GM18499 (cell line): ENCODE measurements at regions not wholly inside any gene's neighbourhood (a gene's known extent, or its start where the extent isn't known, plus 50 kb on each side); places are given as distances from the start of the nearest gene placed in this dataset.

Experiments
- ATAC-seq: cut with Tn5 transposase; IDR thresholded peaks from one replicate; pipeline ENCODE4 v1.9.1; 2021; ENCODE audit warnings: moderate number of reproducible peaks; ENCODE audit not compliant: insufficient read depth, unreplicated experiment

DNA sequence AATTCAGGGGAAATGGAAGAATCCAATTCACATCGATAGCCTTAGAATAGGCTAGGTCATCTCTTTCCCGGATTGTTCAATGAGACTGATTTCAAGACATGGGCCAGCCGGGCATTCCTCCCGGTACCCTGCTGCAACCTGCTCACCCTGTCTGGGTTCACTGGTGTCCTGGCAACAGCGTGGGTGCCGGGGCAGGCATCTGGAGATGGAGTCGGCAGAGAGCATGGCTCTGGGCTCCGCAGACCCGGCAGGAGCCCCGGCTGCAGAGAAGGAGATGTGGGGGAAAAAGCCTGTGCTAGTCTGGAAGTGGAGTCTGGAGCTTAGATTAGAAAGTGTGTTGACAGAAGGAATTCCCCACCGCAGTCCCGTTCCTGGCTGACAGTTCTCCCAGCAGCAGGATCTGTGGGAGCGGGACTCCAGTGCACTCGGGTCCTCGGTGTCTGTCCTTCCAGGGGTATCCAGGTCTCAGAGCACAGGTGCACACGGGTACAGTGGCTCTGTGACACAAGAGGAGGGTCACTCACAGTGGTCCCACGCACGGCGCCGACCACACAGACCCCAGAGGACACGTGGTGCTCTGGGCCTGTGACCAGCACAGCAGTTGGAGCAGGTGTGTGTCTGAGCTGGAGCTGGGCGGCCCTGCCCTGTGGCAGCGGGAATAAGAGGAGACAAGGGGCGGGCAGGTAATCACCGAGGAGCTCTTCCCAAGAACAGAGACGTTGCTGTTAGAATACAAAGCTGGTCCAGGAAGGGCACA, 65.7 kb upstream of the PITRM1 start:
- no peak for ATAC-seq

DNA sequence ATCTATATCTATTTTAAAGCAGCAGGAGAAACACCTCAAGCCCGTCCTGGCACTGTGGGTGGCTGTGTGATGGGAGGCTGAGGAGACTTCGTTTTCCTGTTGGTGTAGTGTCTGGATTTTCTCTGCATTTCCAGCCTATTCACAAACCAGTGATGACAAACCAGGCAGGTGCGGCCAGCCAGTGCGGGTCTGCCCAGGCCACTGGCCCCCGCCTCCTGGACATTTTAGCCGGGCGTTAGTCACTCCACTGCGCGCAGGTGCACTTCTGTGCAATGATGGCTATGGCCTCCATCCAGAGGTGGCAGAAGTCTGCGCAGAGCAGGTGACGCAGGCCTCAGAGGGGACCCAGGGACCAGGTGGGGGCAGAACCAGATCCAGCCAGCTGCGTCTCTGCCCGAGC, 64.9 kb upstream of the PITRM1 start:
- ATAC-seq = no peak

DNA sequence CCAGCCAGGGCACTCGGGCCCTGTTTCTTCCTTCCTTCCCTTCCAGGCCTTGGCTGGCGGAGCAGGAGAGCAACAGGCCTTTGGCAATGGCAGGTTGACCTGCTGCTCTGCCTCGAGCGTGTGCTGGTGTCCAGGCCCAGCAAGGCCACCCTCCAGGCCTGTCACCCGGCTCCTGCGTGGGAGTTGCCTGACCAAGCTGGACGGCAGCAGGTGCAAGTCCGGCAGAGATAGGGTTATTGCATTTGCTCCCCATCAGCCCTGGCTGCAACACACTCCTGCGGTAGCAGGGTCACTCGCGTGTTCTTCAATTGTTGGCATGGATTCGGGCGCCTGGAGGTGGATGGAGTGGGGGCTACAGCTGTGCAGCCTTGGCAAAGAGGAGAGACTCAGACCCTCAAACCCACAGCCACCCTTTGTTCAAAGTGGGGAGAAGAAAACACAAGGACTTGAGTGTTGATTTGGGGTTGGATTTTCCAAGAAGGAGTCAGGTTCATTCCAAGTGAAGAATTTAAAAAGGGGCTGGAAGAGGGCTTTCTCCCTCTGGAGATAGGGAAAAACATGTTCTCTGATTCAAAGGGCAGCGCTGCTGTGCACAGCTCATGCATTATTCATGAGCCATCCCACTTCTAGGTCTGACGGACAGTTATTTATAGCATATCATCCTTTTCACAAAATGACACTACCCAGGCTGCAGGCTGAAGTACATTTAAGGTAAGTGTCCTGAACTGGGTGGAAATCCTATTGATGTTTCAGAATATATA, 64.2 kb upstream of the PITRM1 start:
- no peak for ATAC-seq

DNA sequence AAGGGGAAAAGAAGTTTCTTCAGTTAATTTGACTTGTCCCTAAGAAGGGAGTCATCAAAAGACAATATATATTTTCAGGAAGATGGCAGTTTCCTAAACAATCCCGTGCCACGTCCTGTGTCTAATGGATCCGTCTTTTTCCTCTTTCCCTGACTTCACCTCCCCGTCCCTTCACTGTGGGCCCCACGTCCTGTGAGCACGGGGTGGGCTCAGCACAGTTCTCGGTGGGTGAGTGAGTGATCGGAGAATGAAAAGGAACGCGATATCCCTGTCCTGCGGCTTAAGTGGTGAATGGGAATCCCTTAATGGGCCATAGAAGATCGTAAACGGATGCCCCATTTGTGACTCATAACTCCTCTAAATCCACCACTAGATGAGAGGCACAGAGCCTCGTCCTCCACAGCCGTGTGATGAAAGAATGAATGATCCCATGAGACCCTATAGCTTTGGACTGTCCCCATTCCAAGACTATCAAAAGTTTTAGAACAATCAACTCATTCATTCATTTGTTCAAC, 63.5 kb upstream of the PITRM1 start:
- ATAC-seq = no peak

DNA sequence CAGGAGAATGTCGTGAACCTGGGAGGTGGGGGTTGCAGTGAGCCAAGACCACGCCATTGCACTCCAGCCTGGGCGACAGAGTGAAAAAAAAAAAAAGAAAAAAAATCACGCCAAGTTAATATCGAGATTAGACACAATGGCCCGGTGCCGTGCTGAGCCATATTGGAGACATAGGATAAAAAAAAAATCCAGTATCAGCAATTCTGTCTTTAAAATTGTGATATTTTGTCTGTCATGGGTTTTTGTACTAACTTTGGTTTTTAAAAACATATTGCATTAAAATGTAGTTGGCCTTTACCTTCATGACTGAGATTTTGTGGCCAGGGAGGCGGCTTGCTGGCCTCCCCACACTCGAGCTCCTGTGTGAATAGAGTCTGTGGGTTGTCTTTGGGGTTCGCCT, 62.8 kb upstream of the PITRM1 start:
- no peak for ATAC-seq

DNA sequence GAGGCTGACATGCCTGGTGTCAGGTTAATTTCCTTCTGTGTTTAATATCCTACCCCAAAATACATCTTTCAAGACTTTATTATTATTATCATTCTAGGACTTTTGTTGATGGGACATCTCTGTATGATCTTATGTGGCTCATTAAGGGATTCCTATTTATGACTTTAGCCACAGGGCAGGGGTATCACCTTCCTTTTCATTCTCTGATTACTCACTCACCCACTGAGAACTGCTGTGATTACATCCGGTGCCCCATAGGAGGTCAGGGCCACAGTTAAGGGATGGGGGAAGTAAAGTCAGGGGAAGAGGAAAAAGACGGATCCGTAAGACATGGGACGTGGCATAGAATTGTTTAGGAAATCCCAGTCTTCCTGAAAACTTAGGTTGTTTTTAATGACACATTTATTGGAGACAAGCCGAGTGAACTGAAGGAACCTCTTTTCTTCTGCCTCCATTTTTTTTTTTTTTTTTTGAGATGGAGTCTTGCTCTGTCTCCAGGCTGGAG, 61.0 kb upstream of the PITRM1 start:
- ATAC-seq = no peak

DNA sequence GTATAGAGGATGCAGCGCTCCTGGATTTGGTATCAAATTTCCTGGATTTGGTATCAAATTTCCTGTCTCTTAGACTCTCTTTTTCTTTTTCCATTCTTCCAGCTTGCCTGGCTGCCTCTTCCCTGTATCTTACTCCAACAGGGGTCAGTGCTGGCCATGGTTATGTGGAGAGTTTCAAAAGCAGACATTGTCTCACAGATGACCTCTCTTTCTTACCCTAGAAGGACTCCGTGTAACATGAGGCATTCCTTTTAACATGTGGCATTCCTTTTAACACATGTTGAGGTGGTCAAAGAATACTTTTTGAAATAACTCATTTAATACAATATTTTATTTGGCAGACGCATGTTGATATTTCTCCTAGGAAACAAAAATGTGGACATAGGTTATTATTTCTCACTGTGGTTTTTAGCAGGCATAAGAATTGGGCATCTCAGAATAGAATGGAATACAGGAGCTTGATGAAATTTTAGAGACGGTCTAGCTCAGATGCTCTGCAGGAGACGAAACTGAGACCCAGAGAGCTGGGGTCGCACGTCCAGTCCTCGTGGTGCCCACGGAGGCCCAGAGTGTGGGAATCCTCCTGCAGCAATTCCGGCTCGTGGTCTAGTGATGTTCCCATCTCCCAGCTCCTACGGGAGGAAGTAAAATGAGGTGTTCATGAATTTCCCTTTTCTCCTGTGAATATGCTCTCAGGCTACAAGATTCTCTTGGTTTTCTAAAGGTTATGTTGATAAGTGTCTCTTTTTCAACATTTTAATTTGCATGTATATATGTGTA, 59.6 kb upstream of the PITRM1 start:
- no peak for ATAC-seq

DNA sequence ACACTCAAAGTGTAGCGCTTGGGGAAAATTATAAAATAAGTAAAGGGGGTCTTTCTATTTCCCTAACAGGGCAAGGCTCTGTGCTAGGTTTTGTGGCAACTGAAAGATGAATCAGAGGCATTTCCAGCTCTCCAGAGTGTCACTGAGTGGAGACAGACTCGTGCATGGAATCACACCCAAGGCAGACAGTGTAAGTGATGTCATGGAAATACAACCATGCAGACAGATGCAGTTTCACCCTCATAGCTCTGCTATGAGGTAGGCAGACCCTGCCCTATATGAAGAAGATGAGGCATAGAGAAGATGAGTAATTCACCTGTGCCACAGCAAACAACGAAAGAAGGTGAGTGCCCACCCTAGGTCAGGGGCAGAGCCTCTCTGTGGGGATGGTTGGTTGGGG, 57.2 kb upstream of the PITRM1 start:
- ATAC-seq = no peak

DNA sequence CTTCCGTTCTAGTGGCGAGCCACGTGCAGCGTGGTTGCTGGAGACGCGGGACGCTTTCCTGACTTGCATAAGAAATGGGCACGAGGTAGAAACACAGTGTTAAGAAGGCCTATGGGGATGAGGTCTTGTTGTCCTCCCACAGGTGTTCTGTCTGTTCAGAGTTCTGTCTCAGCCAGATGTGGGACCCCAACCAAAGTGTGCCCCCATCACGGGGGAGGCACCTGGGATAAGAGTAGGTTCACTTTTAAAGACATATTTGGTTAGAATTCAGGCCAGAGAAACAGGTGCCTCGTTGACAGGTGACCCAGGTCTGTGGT, 56.0 kb upstream of the PITRM1 start:
- ATAC-seq = no peak

DNA sequence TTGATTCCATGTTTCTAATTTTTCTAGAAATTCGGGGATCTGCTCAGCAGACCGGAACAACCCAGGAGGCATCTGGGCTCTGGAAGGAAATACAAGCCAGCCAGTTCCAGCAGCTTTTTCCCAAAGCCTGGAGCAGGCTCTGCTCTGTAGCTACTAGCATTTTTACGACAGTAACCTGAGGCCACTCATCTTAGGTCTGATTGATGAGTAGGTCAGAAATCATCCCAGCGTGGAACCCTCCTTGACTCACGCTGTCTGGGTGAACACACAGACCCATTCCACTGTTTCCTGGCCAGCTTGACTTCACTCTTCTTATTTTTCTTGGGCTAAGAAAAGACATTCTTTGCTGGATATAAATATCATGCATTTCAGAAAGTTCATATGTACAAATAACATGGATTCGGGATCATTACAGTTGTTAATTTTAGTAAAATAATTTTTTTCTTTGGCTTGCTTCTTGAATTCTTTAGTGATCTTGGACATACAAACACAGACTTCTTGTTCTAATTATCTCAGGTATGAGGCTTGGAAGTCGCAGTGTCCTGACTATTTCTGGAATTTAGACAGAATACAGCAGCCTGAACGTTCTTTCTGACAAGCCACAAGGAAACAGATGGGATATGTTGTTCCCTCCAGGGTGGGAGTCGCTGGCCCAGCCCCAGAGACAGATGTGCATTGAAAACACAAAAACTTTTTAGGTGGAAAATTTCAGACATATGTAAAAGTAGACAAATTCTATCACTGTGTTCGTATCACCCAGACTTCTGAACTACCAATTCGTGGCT, 54.6 kb upstream of the PITRM1 start:
- ATAC-seq = no peak

DNA sequence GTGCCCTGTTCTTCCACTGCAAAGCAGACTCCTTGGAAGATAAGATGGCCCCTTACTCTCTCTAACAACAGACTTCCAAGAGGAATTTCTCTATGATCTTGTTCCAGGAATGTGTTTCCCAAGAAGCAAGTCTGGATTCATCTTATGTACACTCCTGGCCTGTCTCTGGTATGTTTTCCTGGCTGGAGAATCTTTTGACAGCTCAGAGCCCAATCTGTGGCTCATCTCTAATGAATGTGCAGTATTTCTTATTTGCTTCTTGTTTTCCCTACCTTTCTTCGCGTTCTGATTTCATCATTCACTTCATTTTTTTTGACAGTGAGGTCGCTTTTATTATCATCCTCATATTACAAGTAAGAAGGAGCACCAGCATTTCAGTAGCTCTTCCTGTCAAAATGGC, 53.0 kb upstream of the PITRM1 start:
- no peak for ATAC-seq

DNA sequence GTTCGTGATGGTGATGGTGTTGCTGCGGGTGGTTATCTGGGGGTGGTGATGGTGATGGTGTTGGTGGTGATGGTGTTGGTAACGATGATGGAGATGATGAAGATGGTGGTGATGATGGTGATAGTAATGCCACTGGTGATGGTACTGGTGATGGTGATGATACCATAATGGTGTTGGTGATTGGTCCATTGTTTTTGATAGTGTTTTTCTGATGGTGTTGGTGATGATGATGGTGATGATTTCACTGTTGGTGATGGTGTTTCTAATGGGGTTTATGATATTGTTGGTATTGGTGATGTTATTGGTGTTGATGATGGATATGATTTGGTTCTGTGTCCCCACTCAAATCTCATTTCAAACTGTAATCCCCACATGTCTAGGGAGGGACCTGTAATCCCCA, 51.7 kb upstream of the PITRM1 start:
- ATAC-seq = no peak

DNA sequence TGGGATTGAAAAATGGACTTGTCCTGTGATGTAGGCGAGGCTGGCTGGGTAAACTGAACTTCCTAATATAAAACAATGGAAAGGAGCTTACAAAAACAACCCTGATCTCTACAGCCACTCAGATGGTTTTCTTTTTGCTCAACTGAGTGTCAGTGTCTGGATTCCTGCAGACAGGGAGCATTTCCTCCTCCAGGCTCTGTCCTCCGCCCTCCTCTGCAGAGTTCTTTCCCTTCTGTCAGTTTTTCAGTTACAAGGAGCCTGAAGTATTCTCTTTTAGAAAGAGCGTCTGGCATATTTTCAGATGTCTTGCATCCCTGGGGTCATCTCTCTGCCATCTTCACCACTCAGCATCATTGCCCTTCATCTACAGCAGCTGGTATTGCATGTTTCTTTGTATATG, 50.0 kb upstream of the PITRM1 start:
- no peak for ATAC-seq
